AG09309 (cell line): ENCODE measurements at regions not wholly inside any gene's neighbourhood (a gene's known extent, or its start where the extent isn't known, plus 50 kb on each side); places are given as distances from the start of the nearest gene placed in this dataset.

ENCODE experiments used
- DNase-seq: peaks from one replicate; pipeline ENCODE4 v3.0.0-alpha.2; 2010; ENCODE audit warnings: low read depth
- H3K4me3 ChIP-seq: 2 replicates; pipeline ENCODE4 v1.5.1; 2011; ENCODE audit warnings: mild to moderate bottlenecking, low read depth, low read length, moderate library complexity; ENCODE audit not compliant: control insufficient read depth
- CTCF ChIP-seq: IDR thresholded peaks from 2 replicates; pipeline ENCODE4 v1.5.1; 2011; ENCODE audit warnings: mild to moderate bottlenecking, low read depth, low read length, inconsistent platforms; ENCODE audit not compliant: insufficient read depth, control insufficient read depth; ENCODE audit errors: missing control alignments

GRCh38 chr1:191669629-191670028 is 488.6 kb upstream of the RGS18 start:
- no peak for DNase-seq
- H3K4me3 ChIP-seq, result no peak overlapping the region
- TF ChIP-seq CTCF, result no peak

- no peak for DNase-seq
- no peak overlapping the region for H3K4me3 ChIP-seq
- no peak for TF ChIP-seq CTCF
Observed at GRCh38 chr1:191671236-191671635, 487.0 kb upstream of the RGS18 start.

- no peak overlapping the region for H3K4me3 ChIP-seq
- no peak for TF ChIP-seq CTCF
- DNase-seq, result no peak
Observed at GRCh38 chr1:191674626-191675179, 483.6 kb upstream of the RGS18 start.

GRCh38 chr1:191675856-191676783 is 482.1 kb upstream of the RGS18 start:
- no peak for TF ChIP-seq CTCF

GRCh38 chr1:191685669-191686068 is 472.6 kb upstream of the RGS18 start:
- H3K4me3 ChIP-seq, result no peak overlapping the region
- no peak for TF ChIP-seq CTCF
- DNase-seq, result no peak

More at GRCh38 chr1:191675856-191676783, 482.1 kb upstream of the RGS18 start:
- H3K4me3 ChIP-seq, result no peak overlapping the region
- DNase-seq, result no peak

- no peak for TF ChIP-seq CTCF
- DNase-seq, result no peak
- no peak overlapping the region for H3K4me3 ChIP-seq
Observed at GRCh38 chr1:191687721-191688120, 470.5 kb upstream of the RGS18 start.
